ENCODE measurements at regions not wholly inside any gene's neighbourhood (a gene's known extent, or its start where the extent isn't known, plus 50 kb on each side); places are given as distances from the start of the nearest gene placed in this dataset.
A peak's percentile ranks its signal among the peaks of the same experiment; 100 is the strongest.
"Not testable (repeated sequence)": the region's sequence is repeated elsewhere in the genome, so short reads cannot be mapped to it uniquely, and the experiment has no call there.

- DNase-seq: no peak
These were observed 68.8 kb downstream of the SSX7 start for GRCh38 chrX:52585892-52586291.

GRCh38 chrX:52577464-52578173, 60.8 kb upstream of the XAGE1B start:
- no peak for DNase-seq

GRCh38 chrX:52576946-52577345, 60.1 kb upstream of the XAGE1B start:
- no peak for DNase-seq

GRCh38 chrX:52576474-52576873, 59.6 kb upstream of the XAGE1B start:
- no peak for DNase-seq

GRCh38 chrX:52574416-52575275, 57.8 kb upstream of the XAGE1B start:
- peak; percentile 36 to 48 for DNase-seq

- DNase-seq: not testable (repeated sequence)
These were observed 51.3 kb upstream of the XAGE1B start for GRCh38 chrX:52568146-52568545.
